Fibroblast of lung (primary cell): ENCODE measurements at regions not wholly inside any gene's neighbourhood (a gene's known extent, or its start where the extent isn't known, plus 50 kb on each side); places are given as distances from the start of the nearest gene placed in this dataset.

ENCODE experiments used
- EZH2 ChIP-seq: IDR thresholded peaks from 2 replicates; pipeline ENCODE4 v1.5.1; 2012; ENCODE audit warnings: low read length, control low read depth, mild to moderate bottlenecking; ENCODE audit errors: missing control alignments
- TF ChIP-seq, protein P1 (sequence below), 2 donors: IDR thresholded peaks in 1 of 2; conservative IDR thresholded peaks in 1 of 2; 1 replicate in 1 of 2; 2 replicates in 1 of 2; pipeline ENCODE4 v1.5.1; 2011 to 2012; ENCODE audit warnings: low read length in 2 of 2, control low read depth in 1 of 2, inconsistent platforms in 1 of 2, low read depth in 1 of 2, mild to moderate bottlenecking in 1 of 2

GRCh38 chr16:8305201-8305600 lies 285.1 kb downstream of the TMEM114 start:
- TF ChIP-seq, protein P1, sequence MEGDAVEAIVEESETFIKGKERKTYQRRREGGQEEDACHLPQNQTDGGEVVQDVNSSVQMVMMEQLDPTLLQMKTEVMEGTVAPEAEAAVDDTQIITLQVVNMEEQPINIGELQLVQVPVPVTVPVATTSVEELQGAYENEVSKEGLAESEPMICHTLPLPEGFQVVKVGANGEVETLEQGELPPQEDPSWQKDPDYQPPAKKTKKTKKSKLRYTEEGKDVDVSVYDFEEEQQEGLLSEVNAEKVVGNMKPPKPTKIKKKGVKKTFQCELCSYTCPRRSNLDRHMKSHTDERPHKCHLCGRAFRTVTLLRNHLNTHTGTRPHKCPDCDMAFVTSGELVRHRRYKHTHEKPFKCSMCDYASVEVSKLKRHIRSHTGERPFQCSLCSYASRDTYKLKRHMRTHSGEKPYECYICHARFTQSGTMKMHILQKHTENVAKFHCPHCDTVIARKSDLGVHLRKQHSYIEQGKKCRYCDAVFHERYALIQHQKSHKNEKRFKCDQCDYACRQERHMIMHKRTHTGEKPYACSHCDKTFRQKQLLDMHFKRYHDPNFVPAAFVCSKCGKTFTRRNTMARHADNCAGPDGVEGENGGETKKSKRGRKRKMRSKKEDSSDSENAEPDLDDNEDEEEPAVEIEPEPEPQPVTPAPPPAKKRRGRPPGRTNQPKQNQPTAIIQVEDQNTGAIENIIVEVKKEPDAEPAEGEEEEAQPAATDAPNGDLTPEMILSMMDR (conservative IDR thresholded peaks at IDR 0.05 in 1 of 2, IDR thresholded peaks at IDR 0.05 in 1 of 2; ENCODE audit: low read depth in 1 of 2, low read length in 2 of 2) = no peak
- TF ChIP-seq EZH2 = no peak
